Spinal cord (tissue), 9 donors: ENCODE measurements at regions not wholly inside any gene's neighbourhood (a gene's known extent, or its start where the extent isn't known, plus 50 kb on each side); places are given as distances from the start of the nearest gene placed in this dataset.
"Not testable (repeated sequence)": the region's sequence is repeated elsewhere in the genome, so short reads cannot be mapped to it uniquely, and the experiment has no call there.

Experiments
- DNase-seq, 6 donors: peaks; one replicate each; pipeline versions ENCODE4 v3.0.0 to v3.0.0-alpha.2; 2013 to 2015; ENCODE audit warnings: low spot score in 6 of 6, low read depth in 4 of 6
- H3K27ac ChIP-seq: one replicate; pipeline ENCODE4 v1.5.1; 2013; ENCODE audit warnings: low read depth, low read length, control low read depth
- H3K27me3 ChIP-seq: one replicate; pipeline ENCODE4 v1.6.1; 2013; ENCODE audit warnings: low read length; ENCODE audit not compliant: control insufficient read depth, insufficient read depth
- H3K36me3 ChIP-seq: one replicate; pipeline ENCODE4 v1.6.1; 2013; ENCODE audit warnings: low read length; ENCODE audit not compliant: control insufficient read depth, insufficient read depth
- H3K4me1 ChIP-seq: one replicate; pipeline ENCODE4 v1.6.1; 2013; ENCODE audit warnings: low read length; ENCODE audit not compliant: control insufficient read depth, insufficient read depth
- H3K4me3 ChIP-seq: one replicate; pipeline ENCODE4 v1.5.1; 2013; ENCODE audit warnings: low read depth, low read length, control low read depth
- H3K9me3 ChIP-seq: one replicate; pipeline ENCODE4 v1.6.1; 2013; ENCODE audit warnings: low read length; ENCODE audit not compliant: control insufficient read depth, insufficient read depth
- WGBS: methylation state at CpG from one replicate; pipeline ENCODE4 v1.1.5; 2013; ENCODE audit warnings: missing lambda C conversion rate; ENCODE audit not compliant: insufficient coverage; 5-methylcytosine and 5-hydroxymethylcytosine counted together
- donor health status: healthy.

DNA sequence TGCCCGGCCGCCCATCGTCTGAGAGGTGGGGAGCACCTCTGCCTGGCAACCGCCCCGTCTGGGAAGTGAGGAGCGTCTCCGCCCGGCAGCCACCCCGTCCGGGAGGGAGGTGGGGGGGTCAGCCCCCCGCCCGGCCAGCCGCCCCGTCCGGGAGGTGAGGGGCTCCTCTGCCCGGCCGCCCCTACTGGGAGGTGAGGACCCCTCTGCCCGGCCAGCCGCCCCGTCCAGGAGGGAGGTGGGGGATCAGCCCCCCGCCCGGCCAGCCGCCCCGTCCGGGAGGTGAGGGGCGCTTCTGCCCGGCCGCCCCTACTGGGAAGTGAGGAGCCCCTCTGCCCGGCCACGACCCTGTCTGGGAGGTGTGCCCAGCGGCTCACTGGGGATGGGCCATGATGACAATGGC is 80.5 kb upstream of the FAM110C start:
- H3K27ac ChIP-seq, H3K4me3 ChIP-seq, H3K9me3 ChIP-seq, H3K4me1 ChIP-seq, H3K36me3 ChIP-seq, H3K27me3 ChIP-seq, DNase-seq: not testable (repeated sequence)
- WGBS: 93% methylated on average over 3 of the region's 31 CpGs

DNA sequence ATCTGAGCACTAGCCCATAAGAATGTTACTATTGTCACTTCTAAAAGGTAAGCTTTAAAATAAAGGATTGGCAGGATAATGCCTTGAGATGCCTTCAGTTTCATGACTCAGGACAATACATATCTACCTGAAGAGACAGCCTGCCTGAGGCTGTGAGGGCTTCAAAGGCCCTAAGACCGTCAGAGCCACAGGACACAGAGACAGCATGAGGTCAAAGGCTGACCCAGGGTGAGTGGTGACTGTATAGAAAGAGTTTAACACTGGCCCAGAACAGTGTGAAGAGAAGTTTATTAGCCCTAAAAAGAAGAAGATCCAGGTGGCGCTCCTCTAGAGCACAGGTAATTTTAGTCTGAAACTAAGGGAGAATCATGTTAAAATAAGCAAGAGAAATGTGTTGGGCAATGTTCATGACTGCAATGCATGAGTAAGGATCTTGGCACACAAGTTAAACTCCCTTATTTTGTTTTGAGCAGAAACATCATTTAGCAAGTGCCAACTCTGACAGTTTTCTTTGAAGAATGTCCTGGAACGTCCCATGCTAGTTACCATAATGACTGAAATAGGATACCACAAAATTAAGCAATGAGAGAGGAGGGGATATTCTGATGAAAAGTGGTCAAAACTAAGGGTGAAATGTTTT is 78.1 kb upstream of the FAM110C start:
- H3K9me3 ChIP-seq: no peaks in the 10 kb centered on the region
- no peak overlapping the region for H3K4me3 ChIP-seq
- H3K27ac ChIP-seq: no peak overlapping the region
- peak in 1 of 6 donors; percentile 55 for DNase-seq
- no peaks in the 10 kb centered on the region for H3K27me3 ChIP-seq
- no peaks in the 10 kb centered on the region for H3K36me3 ChIP-seq
- no peaks in the 10 kb centered on the region for H3K4me1 ChIP-seq
- WGBS: 60% methylated on average over 2 of the region's 3 CpGs

- WGBS: no CpG with 5 or more reads among the region's 2 CpGs
Observed at GRCh38 chr2:116953-117352, 70.6 kb upstream of the FAM110C start.

GRCh38 chr2:115303-115702 is 69.0 kb upstream of the FAM110C start:
- WGBS: 41% methylated on average over 3 of the region's 3 CpGs
- DNase-seq: peak in 1 of 6 donors; percentile 26
- H3K27ac ChIP-seq: no peak overlapping the region
- H3K4me1 ChIP-seq: no peaks in the 10 kb centered on the region
- no peaks in the 10 kb centered on the region for H3K36me3 ChIP-seq
- no peak overlapping the region for H3K4me3 ChIP-seq
- no peaks in the 10 kb centered on the region for H3K9me3 ChIP-seq
- H3K27me3 ChIP-seq: no peaks in the 10 kb centered on the region

More at GRCh38 chr2:116953-117352, 70.6 kb upstream of the FAM110C start:
- no peak overlapping the region for H3K4me3 ChIP-seq
- no peaks in the 10 kb centered on the region for H3K9me3 ChIP-seq
- H3K27ac ChIP-seq: no peak overlapping the region
- no peaks in the 10 kb centered on the region for H3K4me1 ChIP-seq
- no peaks in the 10 kb centered on the region for H3K27me3 ChIP-seq
- no peak for DNase-seq
- no peaks in the 10 kb centered on the region for H3K36me3 ChIP-seq

DNA sequence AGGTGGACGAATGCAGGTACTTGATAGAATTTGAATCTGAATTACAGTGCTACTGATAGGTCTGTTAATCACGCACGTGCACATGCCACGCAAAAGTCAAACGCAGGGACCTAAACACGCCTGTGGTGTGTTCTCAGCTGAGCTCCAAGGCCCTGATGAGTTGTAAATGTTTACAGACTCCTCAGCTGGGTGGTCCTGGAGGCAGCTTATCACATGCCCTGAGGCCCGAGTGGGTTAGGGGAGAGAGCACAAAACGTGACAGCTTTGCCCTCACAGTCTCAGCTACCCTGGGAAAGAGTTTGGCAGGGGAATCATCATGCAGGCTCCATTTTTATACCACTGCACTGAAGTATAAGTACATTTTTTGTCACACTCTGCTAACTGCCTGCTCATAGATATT is 68.3 kb upstream of the FAM110C start:
- Histone ChIP-seq H3K36me3 (no peaks in the 10 kb centered on the region), H3K9me3 (no peaks in the 10 kb centered on the region), H3K4me1 (no peaks in the 10 kb centered on the region), H3K4me3 (no peak overlapping the region), H3K27me3 (no peaks in the 10 kb centered on the region), H3K27ac (no peak overlapping the region)
- WGBS: 60% methylated on average over 6 of the region's 8 CpGs
- DNase-seq: peak in 1 of 6 donors; percentile 11

- no CpG with 5 or more reads among the region's 1 CpG for WGBS
- Histone ChIP-seq H3K4me1 (no peaks in the 10 kb centered on the region), H3K4me3 (no peak overlapping the region), H3K36me3 (no peaks in the 10 kb centered on the region), H3K27ac (no peak overlapping the region), H3K27me3 (no peaks in the 10 kb centered on the region), H3K9me3 (no peaks in the 10 kb centered on the region)
- DNase-seq: no peak
Observed at GRCh38 chr2:109998-110397, 63.7 kb upstream of the FAM110C start.

- no peak for DNase-seq
- Histone ChIP-seq H3K27me3 (no peaks in the 10 kb centered on the region), H3K27ac (no peak overlapping the region), H3K4me1 (no peaks in the 10 kb centered on the region), H3K36me3 (no peaks in the 10 kb centered on the region), H3K4me3 (no peak overlapping the region), H3K9me3 (no peaks in the 10 kb centered on the region)
- 83% methylated on average over 3 of the region's 5 CpGs for WGBS
Observed at GRCh38 chr2:108920-109809, 62.9 kb upstream of the FAM110C start.

GRCh38 chr2:101016-101415 is 54.7 kb upstream of the FAM110C start:
- no peak overlapping the region for H3K4me3 ChIP-seq
- H3K27ac ChIP-seq: no peak overlapping the region
- H3K36me3 ChIP-seq: no peaks in the 10 kb centered on the region
- DNase-seq: no peak
- 83% methylated on average over 6 of the region's 11 CpGs for WGBS
- no peaks in the 10 kb centered on the region for H3K4me1 ChIP-seq
- H3K9me3 ChIP-seq: no peaks in the 10 kb centered on the region
- H3K27me3 ChIP-seq: no peaks in the 10 kb centered on the region
